H1 (cell line): ENCODE measurements at regions not wholly inside any gene's neighbourhood (a gene's known extent, or its start where the extent isn't known, plus 50 kb on each side); places are given as distances from the start of the nearest gene placed in this dataset.

Experiments used
- CTCF ChIA-PET: fragments of 300-600 bp; sonication (Branson Sonifier 250); formaldehyde crosslinking; loops from one replicate; lab custom pipeline; 2021; ENCODE audit not compliant: partially characterized antibody; lab: Charles Lee
- POLR2A ChIA-PET: fragments of 300-600 bp; sonication (Branson Sonifier 250); formaldehyde crosslinking; loops from one replicate; lab custom pipeline; 2021; ENCODE audit warnings: inconsistent platforms; ENCODE audit not compliant: partially characterized antibody; lab: Charles Lee
- DNase-seq, 2 experiments: peaks; one replicate each; pipeline versions ENCODE4 v3.0.0 to v3.0.0-alpha.2; 2010 to 2022; ENCODE audit warnings: low spot score in 2 of 2, low read depth in 1 of 2, mixed read lengths in 1 of 2
- FAIRE-seq: peaks from 2 replicates; lab custom pipeline; 2011; peaks lifted over from hg19 to GRCh38; lab: Jason Lieb, UNC
- H2AFZ ChIP-seq: 2 replicates; pipeline ENCODE4 v1.8.1; 2012; ENCODE audit warnings: low read length, inconsistent platforms
- H2AK5ac ChIP-seq: 2 replicates; pipeline ENCODE4 v1.6.1; 2013; ENCODE audit warnings: low read depth, low read length
- H2BK120ac ChIP-seq: replicated peaks from 2 replicates; pipeline ENCODE3; 2013; ENCODE audit warnings: low read depth, low read length, inconsistent platforms
- H2BK12ac ChIP-seq: 2 replicates; pipeline ENCODE4 v1.6.1; 2013; ENCODE audit warnings: low read depth, low read length
- H2BK15ac ChIP-seq: 2 replicates; pipeline ENCODE4 v1.6.1; 2013; ENCODE audit warnings: low read length
- H2BK20ac ChIP-seq: 2 replicates; pipeline ENCODE4 v1.6.1; 2013; ENCODE audit warnings: low read length
- H2BK5ac ChIP-seq: 2 replicates; pipeline ENCODE4 v1.6.1; 2013; ENCODE audit warnings: low read depth, low read length
- H3K14ac ChIP-seq: 2 replicates; pipeline ENCODE4 v1.6.1; 2013; ENCODE audit warnings: inconsistent platforms; ENCODE audit not compliant: insufficient read length
- H3K18ac ChIP-seq: 2 replicates; pipeline ENCODE4 v1.6.1; 2013; ENCODE audit warnings: low read length; ENCODE audit errors: extremely low read depth
- H3K23ac ChIP-seq: 2 replicates; pipeline ENCODE4 v1.6.1; 2013; ENCODE audit warnings: inconsistent platforms; ENCODE audit not compliant: insufficient read length
- H3K23me2 ChIP-seq: 2 replicates; pipeline ENCODE4 v1.6.1; 2013; ENCODE audit warnings: low read depth, low read length
- H3K27ac ChIP-seq: 2 replicates; pipeline ENCODE4 v1.6.1; 2011; ENCODE audit warnings: low read depth, low read length, inconsistent platforms
- H3K27me3 ChIP-seq, 4 experiments: replicated peaks in 1 of 4; 1 replicate in 1 of 4; 2 replicates in 3 of 4; pipeline versions ENCODE4 v1.6.1 to v1.8.1; 2011 to 2013; ENCODE audit warnings: low read length in 3 of 4, mild to moderate bottlenecking in 3 of 4, inconsistent platforms in 2 of 4, mixed read lengths in 2 of 4, moderate library complexity in 1 of 4; ENCODE audit not compliant: control insufficient read depth in 3 of 4, insufficient read depth in 3 of 4; ENCODE audit errors: extremely low read depth in 1 of 4
- H3K36me3 ChIP-seq, 4 experiments: 2 replicates each; pipeline versions ENCODE4 v1.6.1 to v1.8.1; 2011 to 2013; ENCODE audit warnings: mild to moderate bottlenecking in 4 of 4, low read length in 3 of 4, moderate library complexity in 2 of 4, control low read depth in 1 of 4, inconsistent platforms in 1 of 4; ENCODE audit not compliant: insufficient read depth in 4 of 4, control insufficient read depth in 2 of 4
- H3K4ac ChIP-seq: replicated peaks from 2 replicates; pipeline ENCODE3; 2013; ENCODE audit warnings: low read length, low read depth, mixed read lengths, inconsistent platforms; ENCODE audit not compliant: insufficient read length
- H3K4me1 ChIP-seq, 4 experiments: replicated peaks in 1 of 4; 1 replicate in 1 of 4; 2 replicates in 3 of 4; pipeline versions ENCODE4 v1.6.1 to v1.8.1; 2011 to 2013; ENCODE audit warnings: low read length in 3 of 4, inconsistent platforms in 2 of 4, mixed read lengths in 1 of 4; ENCODE audit not compliant: insufficient read depth in 4 of 4, control insufficient read depth in 3 of 4
- H3K4me2 ChIP-seq, 2 experiments: 2 replicates each; pipeline versions ENCODE4 v1.6.1 to v1.8.1; 2011 to 2013; ENCODE audit warnings: low read depth in 2 of 2, low read length in 2 of 2, control low read depth in 1 of 2, inconsistent platforms in 1 of 2, mild to moderate bottlenecking in 1 of 2; ENCODE audit not compliant: insufficient read depth in 1 of 2
- H3K4me3 ChIP-seq, 4 experiments: fragments of 200-600, 300-600 bp in 1 of 4; sonication (generic), shearing (Covaris generic), sonication (Bioruptor Twin) in 1 of 4; 2 replicates each; pipeline versions ENCODE4 v1.5.1 to v1.8.1; 2011 to 2016; ENCODE audit warnings: low read length in 4 of 4, low read depth in 3 of 4, control low read depth in 2 of 4, inconsistent platforms in 2 of 4, mild to moderate bottlenecking in 2 of 4, mixed read lengths in 1 of 4, moderate library complexity in 1 of 4; ENCODE audit not compliant: insufficient read depth in 2 of 4; ENCODE audit errors: extremely low read depth in 1 of 4
- H3K56ac ChIP-seq: replicated peaks from 2 replicates; pipeline ENCODE3; 2013; ENCODE audit warnings: low read depth, mild to moderate bottlenecking, mixed read lengths, low read length, inconsistent platforms; ENCODE audit not compliant: insufficient read length
- H3K79me1 ChIP-seq: 2 replicates; pipeline ENCODE4 v1.6.1; 2013; ENCODE audit warnings: low read depth, low read length, control low read depth
- H3K79me2 ChIP-seq, 2 experiments: 2 replicates each; pipeline versions ENCODE4 v1.6.1 to v1.8.1; 2012 to 2013; ENCODE audit warnings: low read length in 2 of 2, mild to moderate bottlenecking in 2 of 2, inconsistent platforms in 1 of 2; ENCODE audit not compliant: insufficient read depth in 2 of 2, control insufficient read depth in 1 of 2
- H3K9ac ChIP-seq, 4 experiments: replicated peaks in 1 of 4; 1 replicate in 1 of 4; 2 replicates in 3 of 4; pipeline versions ENCODE4 v1.6.1 to v1.8.1; 2011 to 2013; ENCODE audit warnings: low read depth in 3 of 4, low read length in 3 of 4, control low read depth in 2 of 4, mild to moderate bottlenecking in 2 of 4, moderate library complexity in 2 of 4, inconsistent platforms in 1 of 4; ENCODE audit errors: extremely low read depth in 1 of 4
- H3K9me3 ChIP-seq, 2 experiments: 2 replicates each; pipeline versions ENCODE4 v1.6.1 to v1.8.1; 2012 to 2013; ENCODE audit warnings: mild to moderate bottlenecking in 2 of 2, moderate library complexity in 2 of 2, control low read depth in 1 of 2, inconsistent platforms in 1 of 2, low read depth in 1 of 2, low read length in 1 of 2, mixed read lengths in 1 of 2; ENCODE audit not compliant: insufficient read depth in 2 of 2
- H4K20me1 ChIP-seq, 2 experiments: replicated peaks in 1 of 2; 2 replicates each; pipeline versions ENCODE3 to v1.8.1; 2011 to 2013; ENCODE audit warnings: inconsistent platforms in 2 of 2, low read length in 2 of 2, mild to moderate bottlenecking in 1 of 2; ENCODE audit not compliant: insufficient read depth in 2 of 2, control insufficient read depth in 1 of 2
- H4K5ac ChIP-seq: 2 replicates; pipeline ENCODE4 v1.6.1; 2013; ENCODE audit warnings: low read length, low read depth, mixed read lengths, inconsistent platforms; ENCODE audit not compliant: insufficient read length
- H4K8ac ChIP-seq: 2 replicates; pipeline ENCODE4 v1.8.0; 2013; ENCODE audit warnings: mild to moderate bottlenecking, moderate library complexity, low read length, inconsistent platforms; ENCODE audit not compliant: insufficient read depth; ENCODE audit errors: extremely low read depth
- H4K91ac ChIP-seq: replicated peaks from 2 replicates; pipeline ENCODE3; 2013; ENCODE audit warnings: low read length, mixed read lengths, inconsistent platforms; ENCODE audit not compliant: insufficient read length
- CREB1 ChIP-seq: IDR thresholded peaks from 2 replicates; pipeline ENCODE4 v1.6.1; 2012; ENCODE audit warnings: inconsistent platforms
- EZH2 ChIP-seq: fragments of 200-600 bp; sonication (generic); IDR thresholded peaks from 2 replicates; pipeline ENCODE4 v1.7.1; 2012; ENCODE audit warnings: low read depth, mild to moderate bottlenecking, moderate library complexity, low read length, inconsistent platforms; ENCODE audit not compliant: severe bottlenecking
- GTF2F1 ChIP-seq: IDR thresholded peaks from 2 replicates; pipeline ENCODE4 v1.6.1; 2012; ENCODE audit warnings: low read depth, low read length, improper control_type of control experiment, borderline replicate concordance
- HDAC2 ChIP-seq, 2 experiments: fragments of 300-600 bp in 1 of 2; sonication (generic) in 1 of 2; IDR thresholded peaks; 2 replicates each; pipeline ENCODE4 v1.6.1; 2011 to 2012; ENCODE audit warnings: low read depth in 2 of 2, low read length in 2 of 2, mild to moderate bottlenecking in 2 of 2, moderate library complexity in 2 of 2, borderline replicate concordance in 1 of 2, inconsistent platforms in 1 of 2
- HDAC6 ChIP-seq: IDR thresholded peaks from one replicate; pipeline ENCODE4 v1.7.1; 2012; ENCODE audit warnings: low read depth, mild to moderate bottlenecking, inconsistent platforms, low read length, moderate library complexity
- KDM1A ChIP-seq: fragments of 200-600, 300-600 bp; sonication (generic); IDR thresholded peaks from 2 replicates; pipeline ENCODE4 v1.7.1; 2016; ENCODE audit warnings: mild to moderate bottlenecking, low read length, borderline replicate concordance
- RNF2 ChIP-seq: fragments of 200-900, 300-1000 bp; sonication (generic); IDR thresholded peaks from 2 replicates; pipeline ENCODE4 v1.7.1; 2016; ENCODE audit warnings: borderline replicate concordance, low read depth, mild to moderate bottlenecking, antibody characterized with exemption, low read length; ENCODE audit not compliant: poor library complexity, severe bottlenecking; ENCODE audit errors: missing control alignments
- SAP30 ChIP-seq: fragments of 300-600 bp; sonication (generic); IDR thresholded peaks from 2 replicates; pipeline ENCODE4 v1.7.1; 2012; ENCODE audit warnings: low read length, moderate library complexity, mild to moderate bottlenecking, inconsistent platforms; ENCODE audit not compliant: insufficient read depth, insufficient replicate concordance
- SIRT6 ChIP-seq: IDR thresholded peaks from one replicate; pipeline ENCODE4 v1.7.1; 2012; ENCODE audit warnings: low read length, inconsistent platforms
- SP2 ChIP-seq: IDR thresholded peaks from 2 replicates; pipeline ENCODE4 v1.6.1; 2012; ENCODE audit warnings: mild to moderate bottlenecking, low read length, inconsistent platforms
- SUZ12 ChIP-seq: fragments of 200-600 bp; sonication (generic); IDR thresholded peaks from 2 replicates; pipeline ENCODE4 v1.6.1; 2012; ENCODE audit warnings: mild to moderate bottlenecking, inconsistent platforms, low read length, moderate library complexity, mixed read lengths
- TEAD4 ChIP-seq: IDR thresholded peaks from 2 replicates; pipeline ENCODE4 v1.6.1; 2012; ENCODE audit warnings: low read depth, low read length, inconsistent platforms, mixed read lengths
- TF ChIP-seq, protein P1 (sequence below): IDR thresholded peaks from 2 replicates; pipeline ENCODE4 v1.6.1; 2012; ENCODE audit warnings: inconsistent platforms

DNA sequence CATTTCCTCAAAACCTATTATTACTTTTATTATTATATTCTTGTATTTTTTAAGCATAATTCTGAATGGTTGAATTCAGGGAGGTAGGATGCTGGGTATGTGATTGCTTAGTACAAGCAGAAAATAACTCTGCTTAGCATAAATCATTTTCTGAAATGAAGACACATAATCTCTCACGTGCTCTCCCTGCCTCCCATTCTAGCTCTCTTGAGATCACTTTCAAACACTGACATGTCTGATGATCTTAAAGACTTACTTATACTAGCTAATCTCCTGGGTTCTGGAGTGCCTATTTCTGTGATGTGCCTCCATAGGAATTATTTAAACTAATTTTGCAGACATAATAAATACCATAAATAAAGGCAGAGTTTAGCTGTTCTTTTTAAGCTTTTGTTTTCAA lies 1136.0 kb downstream of the SUCLG1 start (continued):
- TF ChIP-seq GTF2F1 = no peak
- TF ChIP-seq SAP30 = no peak

DNA sequence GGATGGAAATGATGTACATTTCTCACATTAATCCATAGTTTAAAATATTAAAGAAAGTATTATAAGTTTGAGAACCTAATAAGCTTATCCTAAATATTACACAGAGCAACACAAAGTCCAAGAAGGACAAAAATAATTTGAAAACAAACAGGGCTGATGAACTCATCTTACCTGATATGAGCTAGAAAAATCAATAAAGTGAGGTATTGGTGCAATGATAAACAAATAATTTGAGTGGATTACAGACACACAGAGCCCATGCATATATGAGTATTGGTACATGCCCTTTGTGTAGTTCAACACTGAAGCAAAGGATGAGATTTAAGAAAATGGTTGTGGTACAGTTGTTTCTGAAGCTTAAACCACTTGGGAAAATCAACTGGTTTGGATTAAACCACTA lies 1139.0 kb downstream of the SUCLG1 start:
- CTCF ChIA-PET = no interaction called here
- Histone ChIP-seq H3K4me2 (no peak overlapping the region), H4K91ac (no peak overlapping the region)
- TF ChIP-seq KDM1A (no peak), HDAC2 (IDR thresholded peaks at IDR 0.05; ENCODE audit: borderline replicate concordance in 1 of 2, low read depth in 2 of 2, low read length in 2 of 2) (no peak), SP2 (no peak), CREB1 (no peak), SUZ12 (no peak), SIRT6 (no peak), HDAC6 (no peak), EZH2 (no peak), TEAD4 (no peak), RNF2 (no peak)
- TF ChIP-seq, protein P1, sequence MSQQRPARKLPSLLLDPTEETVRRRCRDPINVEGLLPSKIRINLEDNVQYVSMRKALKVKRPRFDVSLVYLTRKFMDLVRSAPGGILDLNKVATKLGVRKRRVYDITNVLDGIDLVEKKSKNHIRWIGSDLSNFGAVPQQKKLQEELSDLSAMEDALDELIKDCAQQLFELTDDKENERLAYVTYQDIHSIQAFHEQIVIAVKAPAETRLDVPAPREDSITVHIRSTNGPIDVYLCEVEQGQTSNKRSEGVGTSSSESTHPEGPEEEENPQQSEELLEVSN = no peak

More for the DNA sequence above, 1139.0 kb downstream of the SUCLG1 start:
- Histone ChIP-seq H3K27ac (no peak overlapping the region), H2BK12ac (no peak overlapping the region), H2BK5ac (no peak overlapping the region), H3K79me1 (no peaks in the 10 kb centered on the region), H2BK20ac (no peak overlapping the region), H2AK5ac (no peak overlapping the region), H3K56ac (no peak overlapping the region), H3K4me3 (no peak overlapping the region), H3K79me2 (no peaks in the 10 kb centered on the region), H3K9ac (no peak overlapping the region), H4K20me1 (no peaks in the 10 kb centered on the region), H2AFZ (no peak overlapping the region), H3K23ac (no peak overlapping the region), H2BK15ac (no peak overlapping the region), H3K23me2 (no peaks in the 10 kb centered on the region), H3K4ac (no peak overlapping the region), H3K18ac (no peak overlapping the region), H4K8ac (no peak overlapping the region), H3K4me1 (no peaks in the 10 kb centered on the region), H2BK120ac (no peak overlapping the region), H3K9me3 (no peaks in the 10 kb centered on the region; a peak in 1 of 4 replicates), H3K14ac (no peak overlapping the region), H3K36me3 (no peaks in the 10 kb centered on the region), H4K5ac (no peak overlapping the region), H3K27me3 (no peaks in the 10 kb centered on the region)
- FAIRE-seq (no peak), DNase-seq (no peak)
- POLR2A ChIA-PET = no interaction called here
